ENCODE measurements at regions not wholly inside any gene's neighbourhood (a gene's known extent, or its start where the extent isn't known, plus 50 kb on each side); places are given as distances from the start of the nearest gene placed in this dataset.

DNA sequence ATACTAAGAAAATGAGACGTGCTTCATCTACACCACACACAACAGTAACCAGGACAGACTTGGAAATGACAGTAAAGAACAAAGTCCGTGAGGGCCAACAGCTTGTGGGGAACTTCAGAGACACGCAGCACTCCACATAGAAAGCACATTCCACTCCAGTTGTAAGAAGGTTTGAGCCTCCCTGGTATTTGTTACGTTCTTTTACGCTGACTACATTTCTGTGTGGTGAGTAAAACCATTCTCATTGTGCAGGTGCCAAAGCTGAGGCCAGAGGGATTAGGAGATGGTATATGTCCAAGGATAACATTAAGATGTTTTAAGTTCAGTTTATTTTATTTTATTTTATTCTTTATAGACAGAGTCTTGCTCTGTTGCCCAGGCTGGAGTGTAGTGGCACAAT lies 1189.9 kb downstream of the UQCRFS1 start:
- no peak overlapping the region for H3K4me3 Mint-ChIP-seq
- no peaks in the 10 kb centered on the region for H3K27me3 Mint-ChIP-seq
- peaks cover 2% of the 10 kb centered on the region for H3K9me3 Mint-ChIP-seq
- DNase-seq (ENCODE audit: low spot score in 2 of 2) (no peak), ATAC-seq (ENCODE audit: low read depth) (no peak)
- H3K4me1 Mint-ChIP-seq, result no peaks in the 10 kb centered on the region
- H3K36me3 Mint-ChIP-seq, result no peaks in the 10 kb centered on the region
- no peak overlapping the region for H3K27ac Mint-ChIP-seq

DNA sequence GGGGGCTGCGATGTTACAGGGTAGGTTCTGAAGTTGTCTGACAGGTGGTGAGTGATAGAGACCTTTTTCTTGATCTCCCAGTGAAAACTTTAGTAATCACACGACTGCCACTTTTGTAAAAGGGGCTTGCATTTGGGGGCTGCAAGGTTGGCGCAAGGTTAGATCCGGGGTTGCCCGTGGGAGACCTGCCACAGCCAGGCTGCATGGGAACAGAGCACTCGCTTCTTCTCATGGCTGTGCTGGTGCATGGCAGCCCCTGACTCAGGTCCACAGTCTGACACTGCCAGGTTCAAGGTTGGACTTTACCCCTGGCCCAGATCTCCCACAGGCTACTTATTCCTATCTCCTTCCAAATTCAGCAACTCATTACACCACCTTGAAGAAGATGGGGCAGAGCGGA lies 1190.4 kb downstream of the UQCRFS1 start:
- Mint-ChIP-seq H3K4me3 (no peak overlapping the region), H3K9me3 (peaks cover 3% of the 10 kb centered on the region), H3K27me3 (no peaks in the 10 kb centered on the region), H3K36me3 (no peaks in the 10 kb centered on the region), H3K27ac (no peak overlapping the region), H3K4me1 (no peaks in the 10 kb centered on the region)
- DNase-seq (ENCODE audit: low spot score in 2 of 2), result no peak
- no peak for ATAC-seq (ENCODE audit: low read depth)

DNA sequence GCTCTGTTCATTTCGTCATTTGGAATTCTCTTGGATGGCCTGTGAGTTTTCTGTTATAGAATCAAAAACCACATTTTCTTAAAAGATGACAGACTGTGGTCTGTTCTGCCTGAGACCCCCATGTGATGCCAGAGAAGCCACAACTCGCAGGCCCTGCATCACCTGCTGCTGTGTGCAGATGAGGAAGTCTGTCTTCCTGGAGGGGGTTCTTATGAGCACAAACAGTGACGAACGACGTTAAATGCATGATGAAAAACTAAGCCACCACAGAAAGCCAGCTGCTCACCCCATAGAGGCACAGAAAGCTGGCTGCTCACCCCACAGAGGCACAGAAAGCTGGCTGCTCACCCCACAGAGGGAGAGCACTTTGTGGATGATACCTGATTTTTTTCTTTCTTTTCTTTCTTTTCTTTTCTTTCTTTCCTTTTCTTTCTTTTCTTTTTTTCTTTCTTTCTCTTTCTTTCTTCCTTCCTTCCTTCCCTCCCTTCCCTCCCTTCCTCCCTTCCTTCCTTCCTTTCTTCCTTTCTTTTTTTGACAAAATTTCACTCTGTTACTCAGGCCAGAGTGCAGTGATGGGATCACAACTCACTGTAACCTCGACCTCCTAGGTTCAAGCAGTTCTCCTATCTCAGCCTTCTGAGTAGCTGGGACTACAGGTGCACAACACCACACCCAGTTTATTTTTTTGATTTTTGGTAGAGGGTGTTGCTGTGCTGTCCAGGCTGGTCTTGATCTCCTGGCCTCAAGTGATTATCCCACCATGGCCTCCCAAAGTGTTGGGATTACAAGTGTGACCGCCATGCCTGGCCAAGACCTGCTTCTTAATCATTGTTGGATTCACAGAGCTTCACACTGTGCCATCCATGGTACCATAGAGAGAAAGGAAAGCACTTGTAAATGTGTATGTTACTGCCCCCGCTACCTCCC lies 1191.4 kb downstream of the UQCRFS1 start:
- no peak overlapping the region for H3K4me3 Mint-ChIP-seq
- H3K27me3 Mint-ChIP-seq, result no peaks in the 10 kb centered on the region
- ATAC-seq (ENCODE audit: low read depth) (no peak), DNase-seq (ENCODE audit: low spot score in 2 of 2) (no peak)
- H3K4me1 Mint-ChIP-seq, result no peaks in the 10 kb centered on the region
- H3K9me3 Mint-ChIP-seq, result peaks cover 5% of the 10 kb centered on the region
- no peak overlapping the region for H3K27ac Mint-ChIP-seq
- no peaks in the 10 kb centered on the region for H3K36me3 Mint-ChIP-seq

DNA sequence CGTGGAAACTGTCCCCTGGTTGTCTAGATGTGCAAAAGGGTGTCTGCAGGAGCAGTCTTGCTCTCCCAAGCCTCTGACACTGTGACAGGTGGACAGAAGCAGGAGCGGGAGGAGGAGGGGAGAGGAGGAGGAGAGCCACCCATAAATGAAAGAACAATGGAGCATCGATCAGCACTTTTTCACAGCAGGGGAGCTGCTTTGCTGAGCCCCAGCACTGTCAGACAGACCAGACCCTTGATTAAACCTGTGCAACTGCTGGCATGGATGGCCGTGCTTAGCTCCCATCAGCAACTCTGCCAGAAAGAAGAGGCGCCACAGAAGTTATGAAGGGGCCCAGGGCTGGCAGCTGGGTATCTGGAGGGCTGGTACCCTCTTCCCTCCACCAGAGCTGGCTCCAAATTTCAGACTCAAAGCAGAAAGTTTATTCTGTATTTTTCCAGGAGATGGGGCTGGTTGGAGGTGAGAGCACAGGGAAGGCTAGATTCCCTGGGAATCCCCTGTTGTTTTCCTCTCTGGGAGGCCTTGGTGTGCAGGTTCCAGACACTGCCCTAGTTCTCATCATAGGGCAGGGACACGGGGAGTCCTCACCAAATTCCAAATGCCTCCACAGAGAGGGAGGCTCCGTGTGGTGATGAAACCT lies 1192.2 kb downstream of the UQCRFS1 start:
- Mint-ChIP-seq H3K4me3 (no peak overlapping the region), H3K27me3 (no peaks in the 10 kb centered on the region), H3K27ac (no peak overlapping the region), H3K36me3 (no peaks in the 10 kb centered on the region), H3K9me3 (peaks cover 5% of the 10 kb centered on the region), H3K4me1 (no peaks in the 10 kb centered on the region)
- no peak for DNase-seq (ENCODE audit: low spot score in 2 of 2)
- no peak for ATAC-seq (ENCODE audit: low read depth)

DNA sequence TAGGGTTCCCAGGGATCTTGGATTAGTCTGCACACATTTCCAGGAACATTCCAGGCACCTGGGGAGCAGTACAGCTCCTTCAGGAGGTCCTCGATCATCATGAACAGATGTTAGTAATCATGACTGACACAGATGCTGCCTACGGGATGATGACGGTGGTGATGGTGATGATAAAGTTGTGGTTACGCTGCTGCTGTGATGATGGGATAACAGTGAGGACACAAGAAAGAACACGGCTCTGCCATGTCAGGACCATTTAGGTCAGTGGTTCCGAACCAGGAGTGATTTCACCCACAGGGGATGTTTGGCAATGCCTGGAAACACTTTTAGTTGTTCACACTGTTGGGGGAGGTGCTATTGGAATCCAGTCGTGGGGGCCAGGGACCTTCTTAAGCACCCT lies 1193.0 kb downstream of the UQCRFS1 start:
- no peak overlapping the region for H3K27ac Mint-ChIP-seq
- H3K36me3 Mint-ChIP-seq, result no peaks in the 10 kb centered on the region
- no peaks in the 10 kb centered on the region for H3K27me3 Mint-ChIP-seq
- no peak for DNase-seq (ENCODE audit: low spot score in 2 of 2)
- H3K4me1 Mint-ChIP-seq, result no peaks in the 10 kb centered on the region
- H3K9me3 Mint-ChIP-seq, result peaks cover 5% of the 10 kb centered on the region
- H3K4me3 Mint-ChIP-seq, result no peak overlapping the region
- no peak for ATAC-seq (ENCODE audit: low read depth)

DNA sequence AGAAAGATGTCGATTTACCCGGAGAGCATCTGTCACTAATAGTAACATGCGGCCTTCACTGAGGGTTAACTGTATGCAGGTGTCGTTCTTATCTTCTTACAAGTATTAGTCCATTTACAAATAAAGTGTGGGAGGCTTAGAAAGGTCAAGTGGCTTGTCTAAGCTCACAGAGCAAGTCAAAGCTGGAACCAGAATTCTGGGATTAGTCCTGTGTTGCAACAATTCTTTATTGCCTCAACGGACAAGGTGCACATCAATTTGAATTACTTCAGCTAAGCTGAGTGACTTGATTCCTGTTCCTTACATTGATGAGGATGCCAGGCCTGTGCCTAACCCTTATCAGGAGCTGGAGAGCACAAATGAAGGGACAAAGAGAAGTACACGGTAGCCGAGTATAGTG lies 1193.6 kb downstream of the UQCRFS1 start:
- Mint-ChIP-seq H3K27ac (no peak overlapping the region), H3K36me3 (no peaks in the 10 kb centered on the region), H3K9me3 (peaks cover 5% of the 10 kb centered on the region), H3K27me3 (no peaks in the 10 kb centered on the region), H3K4me3 (no peak overlapping the region), H3K4me1 (no peaks in the 10 kb centered on the region)
- ATAC-seq (ENCODE audit: low read depth), result no peak
- DNase-seq (ENCODE audit: low spot score in 2 of 2), result no peak

DNA sequence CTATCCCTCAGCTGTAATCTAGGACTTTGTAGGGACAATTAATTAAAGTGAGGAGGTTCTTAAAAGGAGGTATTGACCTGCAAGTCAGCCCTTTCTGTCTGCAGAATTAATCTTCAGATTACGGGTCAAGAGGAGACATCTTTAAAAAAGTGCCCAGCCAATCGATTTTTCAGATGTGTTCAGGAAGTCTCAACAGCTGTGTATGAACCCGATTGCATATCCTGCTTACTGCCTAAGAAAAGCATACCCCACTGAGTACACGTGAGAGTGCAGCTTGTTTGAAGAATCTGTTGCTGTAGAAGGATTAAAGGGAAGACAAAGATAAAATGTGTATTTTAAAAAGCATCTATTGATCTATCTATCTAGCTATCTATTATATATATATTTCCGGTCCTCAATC lies 1194.5 kb downstream of the UQCRFS1 start:
- Mint-ChIP-seq H3K27me3 (no peaks in the 10 kb centered on the region), H3K4me1 (no peaks in the 10 kb centered on the region), H3K4me3 (no peak overlapping the region), H3K27ac (no peak overlapping the region), H3K9me3 (peaks cover 5% of the 10 kb centered on the region), H3K36me3 (no peaks in the 10 kb centered on the region)
- ATAC-seq (ENCODE audit: low read depth) (no peak), DNase-seq (ENCODE audit: low spot score in 2 of 2) (no peak)

DNA sequence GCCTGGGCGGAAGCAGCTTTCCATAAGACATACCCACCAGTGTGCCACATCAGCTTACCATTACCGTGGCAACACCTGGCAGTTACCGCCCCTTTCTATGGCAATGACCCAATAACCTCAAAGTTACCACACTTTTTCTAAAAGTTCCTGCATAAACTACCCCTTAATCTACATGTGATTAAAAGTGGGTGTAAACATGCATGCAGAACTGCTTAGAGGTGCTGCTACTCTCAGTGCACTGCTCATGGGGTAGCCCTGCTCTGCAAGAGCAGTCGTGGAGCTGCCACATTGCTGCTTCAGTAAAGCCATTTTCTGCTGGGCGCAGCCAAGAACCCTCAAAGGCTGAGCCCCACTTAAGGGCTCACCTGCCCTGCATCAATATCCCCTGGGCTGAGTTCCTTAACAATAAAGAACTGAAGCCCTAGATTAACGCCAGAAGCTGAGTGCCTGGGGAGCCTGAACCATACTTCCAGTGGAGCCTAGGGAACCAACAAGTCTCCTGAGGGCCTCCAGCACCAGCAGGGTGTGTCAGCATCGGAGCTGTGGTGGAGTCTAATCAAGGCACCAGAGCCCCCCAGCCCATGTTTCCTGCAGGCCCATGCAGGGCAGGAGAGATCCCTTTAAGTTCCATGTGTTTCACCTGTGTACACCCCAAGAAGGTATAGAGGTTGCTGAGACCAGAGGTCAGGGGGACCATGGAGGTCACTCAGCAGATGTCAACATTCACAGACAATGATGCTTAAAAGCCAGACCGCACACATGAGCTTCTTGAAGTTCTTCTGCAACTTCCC lies 1198.1 kb downstream of the UQCRFS1 start:
- no peaks in the 10 kb centered on the region for H3K4me1 Mint-ChIP-seq
- ATAC-seq (ENCODE audit: low read depth) (no peak), DNase-seq (ENCODE audit: low spot score in 2 of 2) (no peak)
- H3K36me3 Mint-ChIP-seq, result no peaks in the 10 kb centered on the region
- H3K27me3 Mint-ChIP-seq, result no peaks in the 10 kb centered on the region
- no peak overlapping the region for H3K4me3 Mint-ChIP-seq
- no peak overlapping the region for H3K27ac Mint-ChIP-seq
- H3K9me3 Mint-ChIP-seq, result peaks cover 3% of the 10 kb centered on the region

DNA sequence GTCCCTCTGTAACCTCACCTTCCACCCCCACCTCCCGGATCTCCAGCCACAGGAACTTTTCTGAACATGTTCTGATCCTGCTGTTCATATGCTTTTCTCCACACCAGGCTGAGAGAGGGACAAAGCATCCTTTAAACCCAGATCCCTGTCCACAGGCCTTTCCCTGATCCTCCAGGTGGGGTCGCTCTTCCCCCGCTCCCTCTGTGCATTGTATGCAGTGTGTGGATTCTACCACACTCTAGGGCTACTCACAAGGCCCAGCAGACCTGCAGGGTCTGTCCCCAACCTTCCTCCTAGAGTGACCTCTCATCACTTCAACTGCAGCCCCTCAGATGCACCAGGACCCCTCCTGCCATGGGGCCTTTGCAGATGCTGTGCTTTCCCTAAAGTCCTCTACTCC lies 1200.6 kb downstream of the UQCRFS1 start:
- Mint-ChIP-seq H3K36me3 (no peaks in the 10 kb centered on the region), H3K27me3 (no peaks in the 10 kb centered on the region), H3K4me1 (no peaks in the 10 kb centered on the region), H3K27ac (no peak overlapping the region), H3K4me3 (no peak overlapping the region), H3K9me3 (peaks cover under 1% of the 10 kb centered on the region)
- DNase-seq (ENCODE audit: low spot score in 2 of 2) (no peak), ATAC-seq (ENCODE audit: low read depth) (no peak)

DNA sequence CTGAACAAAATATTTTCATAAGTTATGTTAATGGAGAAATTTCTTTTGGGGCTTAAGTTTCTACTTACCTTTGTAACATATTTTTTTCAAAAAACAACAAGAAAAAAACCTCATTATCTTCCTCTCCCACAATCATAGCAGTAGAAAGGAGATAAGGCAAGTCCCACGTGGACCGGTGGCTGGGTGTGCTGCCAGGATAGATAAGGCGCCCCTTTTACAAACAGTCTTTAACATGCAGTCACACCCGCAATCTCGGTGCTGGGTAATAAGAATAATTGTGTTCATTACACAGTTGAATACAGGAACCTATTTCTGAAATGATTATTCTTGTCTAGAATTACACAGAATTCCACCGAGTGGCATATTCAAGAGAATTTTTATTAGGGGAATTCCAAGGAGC lies 1202.3 kb downstream of the UQCRFS1 start:
- H3K27me3 Mint-ChIP-seq, result no peaks in the 10 kb centered on the region
- H3K4me1 Mint-ChIP-seq, result no peaks in the 10 kb centered on the region

DNA sequence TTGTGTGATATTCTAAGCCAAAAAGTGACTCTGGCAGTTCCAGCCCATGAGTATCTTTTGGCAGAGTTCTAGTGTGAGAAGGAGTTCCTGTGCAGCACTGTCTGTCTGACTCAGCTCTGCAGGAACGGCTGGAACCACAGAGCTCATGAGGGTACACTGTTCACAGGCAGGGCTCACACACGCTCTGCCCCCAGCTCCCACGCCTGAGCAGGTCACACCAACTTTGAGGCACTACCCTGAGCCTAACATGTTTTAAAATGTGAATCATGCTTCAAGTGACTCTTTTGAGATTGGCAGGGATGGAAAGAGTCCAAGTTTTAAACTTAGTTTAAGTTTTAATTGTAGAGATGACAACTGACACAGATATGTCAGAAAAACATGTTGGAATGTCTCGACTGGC lies 1203.3 kb downstream of the UQCRFS1 start:
- Mint-ChIP-seq H3K36me3 (no peaks in the 10 kb centered on the region), H3K27me3 (no peaks in the 10 kb centered on the region), H3K4me1 (no peaks in the 10 kb centered on the region), H3K27ac (no peak overlapping the region), H3K9me3 (peaks cover 1% of the 10 kb centered on the region), H3K4me3 (no peak overlapping the region)
- DNase-seq (ENCODE audit: low spot score in 2 of 2), result no peak
- ATAC-seq (ENCODE audit: low read depth), result no peak

More for the DNA sequence above, 1202.3 kb downstream of the UQCRFS1 start:
- peaks cover 1% of the 10 kb centered on the region for H3K9me3 Mint-ChIP-seq
- no peak overlapping the region for H3K4me3 Mint-ChIP-seq
- no peak for ATAC-seq (ENCODE audit: low read depth)
- no peak overlapping the region for H3K27ac Mint-ChIP-seq
- H3K36me3 Mint-ChIP-seq, result no peaks in the 10 kb centered on the region
- no peak for DNase-seq (ENCODE audit: low spot score in 2 of 2)

DNA sequence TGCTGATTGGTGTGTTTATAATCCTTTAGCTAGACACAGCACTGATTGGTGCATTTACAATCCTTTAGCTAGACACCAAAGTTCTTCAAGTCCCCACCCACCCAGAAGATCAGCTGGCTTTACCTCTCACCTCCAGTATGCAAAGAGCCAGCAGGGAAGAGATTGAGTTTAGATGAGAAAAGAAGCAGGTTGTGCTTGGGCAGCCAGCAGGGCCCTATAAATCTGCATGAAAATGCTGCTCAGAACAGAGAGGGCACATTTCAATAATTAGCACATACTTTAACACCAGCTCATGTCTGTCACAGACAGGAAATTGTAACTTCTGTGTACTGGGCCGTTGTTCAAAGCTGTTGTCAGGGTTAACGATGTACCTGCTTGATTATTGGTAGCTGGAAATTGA lies 1204.3 kb downstream of the UQCRFS1 start:
- Mint-ChIP-seq H3K27me3 (no peaks in the 10 kb centered on the region), H3K36me3 (no peaks in the 10 kb centered on the region), H3K4me1 (no peaks in the 10 kb centered on the region), H3K4me3 (no peak overlapping the region), H3K27ac (no peak overlapping the region), H3K9me3 (peaks cover 2% of the 10 kb centered on the region)
- ATAC-seq (ENCODE audit: low read depth) (no peak), DNase-seq (ENCODE audit: low spot score in 2 of 2) (no peak)

DNA sequence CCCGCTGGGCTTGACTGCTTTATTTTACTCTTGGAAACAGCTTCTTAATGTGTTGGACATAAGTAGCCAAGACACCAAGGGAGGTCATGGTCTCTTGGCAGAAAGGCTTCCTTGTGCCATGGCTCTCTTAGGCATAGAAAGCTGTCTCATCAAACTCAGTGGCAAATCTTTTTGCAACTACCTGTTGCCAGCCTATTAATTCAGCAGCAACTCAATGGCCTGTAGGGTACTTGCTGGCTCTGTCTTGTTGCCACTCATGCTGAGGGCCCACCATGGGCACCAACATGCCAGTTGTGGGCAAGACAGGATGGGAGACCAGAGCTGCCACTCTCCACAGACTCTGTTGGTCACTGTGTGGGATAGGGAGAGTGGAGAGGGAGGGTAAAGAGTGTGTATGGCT lies 1209.4 kb downstream of the UQCRFS1 start:
- ATAC-seq (ENCODE audit: low read depth) (no peak), DNase-seq (ENCODE audit: low spot score in 2 of 2) (no peak)
- no peaks in the 10 kb centered on the region for H3K4me1 Mint-ChIP-seq
- H3K4me3 Mint-ChIP-seq, result no peak overlapping the region
- no peaks in the 10 kb centered on the region for H3K27me3 Mint-ChIP-seq
- no peak overlapping the region for H3K27ac Mint-ChIP-seq
- H3K36me3 Mint-ChIP-seq, result no peaks in the 10 kb centered on the region
- peaks cover 12% of the 10 kb centered on the region for H3K9me3 Mint-ChIP-seq

DNA sequence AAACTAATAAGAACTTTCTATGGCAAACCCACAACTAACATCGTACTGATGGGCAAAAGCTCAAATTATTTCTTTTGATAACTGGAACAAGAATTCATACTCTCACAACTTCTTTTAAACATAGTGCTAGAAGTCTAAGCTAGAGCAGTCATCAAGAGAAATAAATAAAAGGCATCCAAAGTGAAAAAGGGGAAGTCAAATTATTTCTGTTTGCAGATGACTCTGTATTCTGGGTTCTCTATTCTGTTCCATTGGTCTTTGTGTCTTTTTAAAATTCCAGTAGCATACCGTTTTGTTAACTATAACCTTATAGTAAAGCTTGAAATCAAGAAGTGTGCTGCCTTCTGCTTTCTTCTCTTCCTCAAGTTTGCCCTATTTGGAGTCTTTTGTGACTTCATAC lies 1215.9 kb downstream of the UQCRFS1 start:
- Mint-ChIP-seq H3K9me3 (peaks cover 7% of the 10 kb centered on the region), H3K27ac (no peak overlapping the region)
- ATAC-seq (ENCODE audit: low read depth), result no peak

More for the DNA sequence above, 1215.9 kb downstream of the UQCRFS1 start:
- DNase-seq (ENCODE audit: low spot score in 2 of 2), result no peak
- no peak overlapping the region for H3K4me3 Mint-ChIP-seq
- H3K4me1 Mint-ChIP-seq, result no peaks in the 10 kb centered on the region
- no peaks in the 10 kb centered on the region for H3K27me3 Mint-ChIP-seq
- no peaks in the 10 kb centered on the region for H3K36me3 Mint-ChIP-seq

Data from memory B cell (primary cell).